ENCODE measurements at regions not wholly inside any gene's neighbourhood (a gene's known extent, or its start where the extent isn't known, plus 50 kb on each side); places are given as distances from the start of the nearest gene placed in this dataset.

GRCh38 chr12:88720785-88721650 is 140.7 kb upstream of the KITLG start:
- TF ChIP-seq CTCF (IDR thresholded peaks at IDR 0.05) (no peak), POLR2A (IDR thresholded peaks at IDR 0.05) (no peak)

Data from lower leg skin (tissue), 3 donors.